WI38 (cell line): ENCODE measurements at regions not wholly inside any gene's neighbourhood (a gene's known extent, or its start where the extent isn't known, plus 50 kb on each side); places are given as distances from the start of the nearest gene placed in this dataset.

Experiments used
- H3K4me3 ChIP-seq: 2 replicates; pipeline ENCODE4 v1.5.1; 2011; ENCODE audit warnings: low read depth, mild to moderate bottlenecking, control low read depth, low read length
- CTCF ChIP-seq: IDR thresholded peaks from 2 replicates; pipeline ENCODE4 v1.5.1; 2012; ENCODE audit warnings: low read depth, mild to moderate bottlenecking, control low read depth, low read length

GRCh38 chr5:38680094-38680825 is 123.8 kb upstream of the LIFR start:
- H3K4me3 ChIP-seq, result no peak overlapping the region
- TF ChIP-seq CTCF, result no peak

DNA sequence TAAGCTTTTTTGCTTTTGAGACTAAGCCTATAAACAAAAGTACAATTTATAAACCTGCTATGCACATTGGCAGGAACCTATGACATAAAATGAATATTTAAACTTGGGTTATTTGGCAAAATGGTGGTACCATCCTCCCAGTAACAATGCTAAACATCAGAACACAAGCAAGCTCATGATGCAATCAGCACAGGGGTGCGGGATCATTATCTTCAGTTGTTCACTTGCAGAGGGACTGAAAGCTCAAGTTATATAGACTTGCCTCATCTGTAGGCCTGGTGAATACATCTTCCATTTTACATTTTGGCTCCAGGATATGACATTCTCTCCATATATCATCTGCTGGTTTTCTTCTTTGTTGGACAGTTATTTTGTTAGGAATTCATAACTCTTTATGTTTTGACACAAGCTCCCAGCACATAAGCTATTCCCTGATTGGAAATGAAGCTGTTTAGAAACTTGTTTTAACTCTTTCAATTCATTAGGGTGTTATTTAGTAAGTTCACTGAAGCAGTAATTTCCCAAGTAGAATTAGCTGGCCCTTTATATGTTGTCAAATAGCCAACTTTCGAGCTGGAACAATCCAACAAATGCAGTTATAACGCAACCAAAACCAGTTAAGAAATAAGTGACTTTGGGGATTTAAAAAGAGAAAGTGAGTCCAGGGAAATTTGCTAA is 124.7 kb upstream of the LIFR start:
- H3K4me3 ChIP-seq, result no peak overlapping the region
- no peak for TF ChIP-seq CTCF

DNA sequence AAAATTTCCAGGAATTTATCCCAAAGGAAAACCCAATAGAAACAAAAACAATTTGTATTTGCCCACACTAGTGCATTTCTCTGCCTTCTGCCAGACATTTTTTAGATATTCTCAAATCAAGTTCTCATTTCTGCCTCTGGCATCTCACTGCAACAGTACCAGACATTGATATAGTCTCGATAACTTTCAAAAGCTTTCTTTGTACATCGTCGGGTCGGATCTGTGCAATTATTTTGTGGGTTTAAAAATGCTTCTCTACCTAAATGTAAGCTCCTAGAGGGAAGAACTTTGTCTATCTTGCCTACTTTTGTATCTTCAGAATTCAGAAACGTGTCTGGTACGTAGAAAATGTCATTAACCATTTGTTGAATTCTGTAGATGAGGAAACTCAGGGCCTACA is 125.5 kb upstream of the LIFR start:
- TF ChIP-seq CTCF, result no peak
- no peak overlapping the region for H3K4me3 ChIP-seq

- no peak for TF ChIP-seq CTCF
- no peak overlapping the region for H3K4me3 ChIP-seq
These were observed 130.2 kb upstream of the LIFR start for GRCh38 chr5:38686658-38687057.

DNA sequence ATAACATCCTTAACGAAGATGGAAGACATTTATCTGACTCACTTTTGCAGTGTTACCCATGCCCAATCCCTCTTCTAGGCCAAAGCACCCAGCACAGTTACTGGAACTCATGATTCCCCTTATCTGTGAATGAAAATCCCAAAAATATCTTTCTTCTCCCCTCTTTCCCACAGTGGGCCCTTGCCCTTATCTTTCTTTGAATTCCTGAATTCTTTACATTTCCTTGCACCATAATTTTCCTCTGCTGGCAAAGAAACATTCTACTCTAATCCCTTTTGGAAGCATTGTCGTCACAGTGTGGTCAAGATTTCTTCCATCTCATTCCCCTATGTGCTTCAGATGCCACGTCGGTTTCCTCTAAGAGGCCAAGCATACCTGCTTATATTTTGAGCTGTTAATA is 135.9 kb upstream of the LIFR start:
- H3K4me3 ChIP-seq, result no peak overlapping the region
- no peak for TF ChIP-seq CTCF

GRCh38 chr5:38692781-38693527 is 136.5 kb upstream of the LIFR start:
- H3K4me3 ChIP-seq, result no peak overlapping the region
- no peak for TF ChIP-seq CTCF
